SK-N-SH (cell line): ENCODE measurements at regions not wholly inside any gene's neighbourhood (a gene's known extent, or its start where the extent isn't known, plus 50 kb on each side); places are given as distances from the start of the nearest gene placed in this dataset.

ENCODE experiments used
- CTCF ChIA-PET: fragments of 300-600, 350-600 bp; formaldehyde crosslinking; extraction: SDS; loops from one replicate; lab custom pipeline; 2021; lab: Yijun Ruan, JAX
- POLR2A ChIA-PET: fragments of 350-600 bp; sonication (Branson Sonifier 250); formaldehyde crosslinking; extraction: SDS; loops from one replicate; lab custom pipeline; 2020; ENCODE audit warnings: antibody characterized with exemption, inconsistent platforms; lab: Yijun Ruan, JAX
- DNase-seq: peaks from one replicate; pipeline ENCODE4 v3.0.0; 2012
- H2AFZ ChIP-seq: fragments of 200-600 bp; sonication (generic); 2 replicates; pipeline ENCODE4 v1.8.1; 2016; ENCODE audit warnings: antibody characterized with exemption, mild to moderate bottlenecking, low read depth
- H3F3A ChIP-seq: fragments of 200-600 bp; sonication (generic); replicated peaks from 2 replicates; pipeline ENCODE3; 2016; ENCODE audit warnings: antibody characterized with exemption, mild to moderate bottlenecking; ENCODE audit not compliant: insufficient read depth
- H3K27ac ChIP-seq, 2 experiments: fragments of 200-500 bp in 1 of 2; fragments of 200-600 bp in 1 of 2; sonication (Bioruptor generic) in 1 of 2; sonication (generic), shearing (Covaris generic) in 1 of 2; 2 replicates each; pipeline versions ENCODE4 v1.5.1 to v1.6.1; 2014 to 2016; ENCODE audit warnings: low read depth in 2 of 2, inconsistent platforms in 1 of 2, low read length in 1 of 2, mild to moderate bottlenecking in 1 of 2, mixed read lengths in 1 of 2
- H3K27me3 ChIP-seq: fragments of 200-600 bp; sonication (generic), shearing (Covaris generic); 2 replicates; pipeline ENCODE4 v1.6.1; 2016; ENCODE audit warnings: mixed run types; ENCODE audit not compliant: insufficient read depth
- H3K36me3 ChIP-seq, 2 experiments: fragments of 200-500 bp in 1 of 2; fragments of 200-600 bp in 1 of 2; sonication (Bioruptor generic) in 1 of 2; sonication (generic) in 1 of 2; replicated peaks in 1 of 2; 2 replicates each; pipeline versions ENCODE3 to v1.5.1; 2014 to 2016; ENCODE audit warnings: low read length in 1 of 2, mild to moderate bottlenecking in 1 of 2; ENCODE audit not compliant: insufficient read depth in 2 of 2, control insufficient read depth in 1 of 2
- H3K4me1 ChIP-seq, 2 experiments: fragments of 200-500 bp in 1 of 2; fragments of 200-600 bp in 1 of 2; sonication (Bioruptor generic) in 1 of 2; sonication (generic), shearing (Covaris generic) in 1 of 2; 2 replicates each; pipeline versions ENCODE4 v1.5.1 to v1.6.1; 2014 to 2016; ENCODE audit warnings: low read depth in 1 of 2, low read length in 1 of 2, mixed run types in 1 of 2; ENCODE audit not compliant: insufficient read depth in 2 of 2, control insufficient read depth in 1 of 2
- H3K4me2 ChIP-seq: fragments of 200-600 bp; sonication (generic), shearing (Covaris generic); 2 replicates; pipeline ENCODE4 v1.6.1; 2017; ENCODE audit warnings: mixed run types
- H3K4me3 ChIP-seq, 2 experiments: fragments of 200-500 bp in 1 of 2; fragments of 200-600 bp in 1 of 2; sonication (Bioruptor generic) in 1 of 2; sonication (generic), shearing (Covaris generic) in 1 of 2; 2 replicates each; pipeline versions ENCODE4 v1.5.1 to v1.8.1; 2014 to 2016; ENCODE audit warnings: low read depth in 2 of 2, inconsistent platforms in 1 of 2, low read length in 1 of 2, mild to moderate bottlenecking in 1 of 2, mixed read lengths in 1 of 2, moderate library complexity in 1 of 2
- H3K79me2 ChIP-seq: fragments of 200-600 bp; sonication (generic); 2 replicates; pipeline ENCODE4 v1.8.1; 2017; ENCODE audit warnings: mild to moderate bottlenecking; ENCODE audit not compliant: insufficient read depth
- H3K9ac ChIP-seq: fragments of 200-600 bp; sonication (generic); 2 replicates; pipeline ENCODE4 v1.6.1; 2017; ENCODE audit warnings: mixed run types
- H3K9me2 ChIP-seq: fragments of 200-600 bp; sonication (generic); 2 replicates; pipeline ENCODE4 v1.6.1; 2017; ENCODE audit warnings: mixed run types
- H3K9me3 ChIP-seq: fragments of 200-600 bp; sonication (generic); 2 replicates; pipeline ENCODE4 v1.6.1; 2017; ENCODE audit warnings: mixed run types, mild to moderate bottlenecking, moderate library complexity
- H4K20me1 ChIP-seq: fragments of 200-600 bp; sonication (generic); 2 replicates; pipeline ENCODE4 v1.6.1; 2017; ENCODE audit warnings: mild to moderate bottlenecking, mixed run types; ENCODE audit not compliant: insufficient read depth
- CHD2 ChIP-seq: fragments of 150-350 bp; IDR thresholded peaks from 2 replicates; pipeline ENCODE4 v1.6.1; 2018; ENCODE audit warnings: low read length; ENCODE audit not compliant: partially characterized antibody
- FOSL2 ChIP-seq: IDR thresholded peaks from 2 replicates; pipeline ENCODE4 v1.4.0; 2012; ENCODE audit warnings: low read depth, mild to moderate bottlenecking, moderate library complexity, borderline replicate concordance
- FOXJ3 ChIP-seq: sonication (generic); formaldehyde crosslinking; IDR thresholded peaks from 2 replicates; pipeline ENCODE4 v1.5.1; 2020; ENCODE audit warnings: mild to moderate bottlenecking, missing genetic modification reagents
- GABPA ChIP-seq: IDR thresholded peaks from 2 replicates; pipeline ENCODE4 v1.4.0; 2012; ENCODE audit warnings: low read depth, mild to moderate bottlenecking
- IRF3 ChIP-seq: fragments of 150-350 bp; IDR thresholded peaks from 2 replicates; pipeline ENCODE4 v1.6.1; 2016; ENCODE audit warnings: mild to moderate bottlenecking, low read depth, low read length
- MXI1 ChIP-seq: IDR thresholded peaks from 2 replicates; pipeline ENCODE4 v1.6.1; 2012; ENCODE audit warnings: mild to moderate bottlenecking, low read depth, low read length, improper control_type of control experiment
- PBX3 ChIP-seq: IDR thresholded peaks from 2 replicates; pipeline ENCODE4; 2012
- RFX5 ChIP-seq: IDR thresholded peaks from 2 replicates; pipeline ENCODE4 v1.6.1; 2012; ENCODE audit warnings: mild to moderate bottlenecking, improper control_type of control experiment, low read length
- SMC3 ChIP-seq: IDR thresholded peaks from 2 replicates; pipeline ENCODE4 v1.6.1; 2012; ENCODE audit warnings: low read depth, low read length, improper control_type of control experiment
- TCF12 ChIP-seq: IDR thresholded peaks from 2 replicates; pipeline ENCODE4 v1.4.0; 2012
- TEAD4 ChIP-seq: IDR thresholded peaks from 2 replicates; pipeline ENCODE4 v1.4.0; 2012; ENCODE audit warnings: mild to moderate bottlenecking, borderline replicate concordance; ENCODE audit not compliant: insufficient read depth
- USF1 ChIP-seq: IDR thresholded peaks from 2 replicates; pipeline ENCODE4 v1.4.0; 2012; ENCODE audit warnings: low read depth, borderline replicate concordance
- ZBTB33 ChIP-seq: IDR thresholded peaks from 2 replicates; pipeline ENCODE4 v1.4.0; 2012; ENCODE audit warnings: low read depth, borderline replicate concordance
- WGBS: methylation state at CpG from one replicate; pipeline ENCODE4 v1.1.6; 2017; ENCODE audit warnings: low lambda C conversion rate; 5-methylcytosine and 5-hydroxymethylcytosine counted together
- TF ChIP-seq, protein P1 (sequence below): fragments of 150-350 bp; IDR thresholded peaks from 2 replicates; pipeline ENCODE4 v1.6.1; 2017; ENCODE audit warnings: antibody characterized with exemption, low read length, low read depth, borderline replicate concordance

GRCh38 chr22:22702237-22703202 is 58.1 kb downstream of the GGTLC2 start:
- Histone ChIP-seq H3K9ac (no peak overlapping the region), H2AFZ (no peak overlapping the region), H3K36me3 (no peaks in the 10 kb centered on the region), H3K4me2 (no peak overlapping the region), H3F3A (no peaks in the 10 kb centered on the region), H3K79me2 (no peaks in the 10 kb centered on the region), H3K9me3 (no peaks in the 10 kb centered on the region), H3K27me3 (no peaks in the 10 kb centered on the region), H3K4me1 (no peaks in the 10 kb centered on the region), H3K9me2 (no peaks in the 10 kb centered on the region), H4K20me1 (no peaks in the 10 kb centered on the region), H3K27ac (no peak overlapping the region), H3K4me3 (no peak overlapping the region)
- no peak for DNase-seq
- no peak for TF ChIP-seq CHD2
- no peak for TF ChIP-seq USF1
- TF ChIP-seq, protein P1, sequence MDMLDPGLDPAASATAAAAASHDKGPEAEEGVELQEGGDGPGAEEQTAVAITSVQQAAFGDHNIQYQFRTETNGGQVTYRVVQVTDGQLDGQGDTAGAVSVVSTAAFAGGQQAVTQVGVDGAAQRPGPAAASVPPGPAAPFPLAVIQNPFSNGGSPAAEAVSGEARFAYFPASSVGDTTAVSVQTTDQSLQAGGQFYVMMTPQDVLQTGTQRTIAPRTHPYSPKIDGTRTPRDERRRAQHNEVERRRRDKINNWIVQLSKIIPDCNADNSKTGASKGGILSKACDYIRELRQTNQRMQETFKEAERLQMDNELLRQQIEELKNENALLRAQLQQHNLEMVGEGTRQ, result no peak
- TF ChIP-seq FOXJ3 (CRISPR knock-in tag), result no peak
- no peak for TF ChIP-seq FOSL2
- no peak for TF ChIP-seq ZBTB33
- TF ChIP-seq MXI1, result no peak
- TF ChIP-seq PBX3, result no peak
- TF ChIP-seq IRF3, result no peak
- no peak for TF ChIP-seq TCF12
- TF ChIP-seq SMC3, result no peak
- TF ChIP-seq RFX5, result no peak
- TF ChIP-seq GABPA, result no peak
- no peak for TF ChIP-seq TEAD4
- ChIA-PET POLR2A (no interaction called here), CTCF (interaction anchor here (0.7 to 4.2 kb wide), 16 partner anchors 10 to 280 kb away, joined by 3 to 24 read pairs (median 3); partner anchors contain the start of gene PRAME)
- 15% methylated on average over 2 of the region's 9 CpGs for WGBS
